ENCODE measurements at regions not wholly inside any gene's neighbourhood (a gene's known extent, or its start where the extent isn't known, plus 50 kb on each side); places are given as distances from the start of the nearest gene placed in this dataset.

DNA sequence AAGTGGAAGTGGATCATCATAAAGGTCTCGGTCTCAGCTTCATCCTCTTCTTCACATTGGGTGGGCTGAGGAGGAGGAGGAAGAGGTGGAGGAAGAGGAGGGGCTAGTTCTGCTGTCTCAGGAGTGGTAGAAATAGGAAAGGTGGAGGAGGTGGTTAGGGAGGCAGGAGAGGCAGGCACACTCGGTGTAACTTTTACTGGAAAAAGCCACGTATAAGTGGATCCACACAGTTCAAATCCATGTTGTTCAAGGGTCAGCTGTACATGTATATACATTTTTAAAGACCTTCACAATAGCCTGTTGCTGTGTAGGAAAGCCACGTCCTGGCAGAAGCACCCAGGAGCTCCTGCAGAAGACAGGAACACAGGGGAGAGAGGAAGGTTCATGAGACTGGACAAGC lies 110.3 kb upstream of the RAB12 start:
- H3K36me3 ChIP-seq (ENCODE audit: control insufficient read depth in 3 of 3, insufficient read depth in 3 of 3, low read length in 3 of 3), result no peaks in the 10 kb centered on the region

GRCh38 chr18:8499810-8500675 lies 109.2 kb upstream of the RAB12 start:
- Histone ChIP-seq H3K27me3 (ENCODE audit: control insufficient read depth in 3 of 3, insufficient read depth in 3 of 3, low read length in 3 of 3) (peaks cover 0 to 15% (median 9%) of the 10 kb centered on the region in 3 donors), H3K27ac (ENCODE audit: low read depth, low read length) (no peak overlapping the region), H3K9ac (ENCODE audit: low read depth in 1 of 3, low read length in 3 of 3) (no peak overlapping the region), H3K36me3 (ENCODE audit: control insufficient read depth in 3 of 3, insufficient read depth in 3 of 3, low read length in 3 of 3) (no peaks in the 10 kb centered on the region), H3K9me3 (ENCODE audit: control insufficient read depth in 3 of 3, low read length in 3 of 3) (no peaks in the 10 kb centered on the region), H3K4me1 (ENCODE audit: control insufficient read depth in 3 of 3, insufficient read depth in 3 of 3, low read length in 3 of 3) (peaks cover 3 to 15% (median 5%) of the 10 kb centered on the region in 3 donors), H3K4me3 (ENCODE audit: low read length in 3 of 3) (no peak overlapping the region)

More for the DNA sequence above, 110.3 kb upstream of the RAB12 start:
- no peak overlapping the region for H3K4me3 ChIP-seq (ENCODE audit: low read length in 3 of 3)
- H3K9me3 ChIP-seq (ENCODE audit: control insufficient read depth in 3 of 3, low read length in 3 of 3), result no peaks in the 10 kb centered on the region
- H3K27ac ChIP-seq (ENCODE audit: low read depth, low read length), result no peak overlapping the region
- H3K27me3 ChIP-seq (ENCODE audit: control insufficient read depth in 3 of 3, insufficient read depth in 3 of 3, low read length in 3 of 3), result peaks cover 0 to 14% (median 13%) of the 10 kb centered on the region in 3 donors
- H3K4me1 ChIP-seq (ENCODE audit: control insufficient read depth in 3 of 3, insufficient read depth in 3 of 3, low read length in 3 of 3), result peaks cover 3 to 15% (median 5%) of the 10 kb centered on the region in 3 donors
- no peak overlapping the region for H3K9ac ChIP-seq (ENCODE audit: low read depth in 1 of 3, low read length in 3 of 3)

- Histone ChIP-seq H3K9ac (ENCODE audit: low read depth in 1 of 3, low read length in 3 of 3) (no peak overlapping the region), H3K9me3 (ENCODE audit: control insufficient read depth in 3 of 3, low read length in 3 of 3) (no peaks in the 10 kb centered on the region), H3K27me3 (ENCODE audit: control insufficient read depth in 3 of 3, insufficient read depth in 3 of 3, low read length in 3 of 3) (peaks cover 0 to 17% (median 6%) of the 10 kb centered on the region in 3 donors), H3K4me1 (ENCODE audit: control insufficient read depth in 3 of 3, insufficient read depth in 3 of 3, low read length in 3 of 3) (peaks cover 3 to 15% (median 5%) of the 10 kb centered on the region in 3 donors), H3K4me3 (ENCODE audit: low read length in 3 of 3) (no peak overlapping the region), H3K27ac (ENCODE audit: low read depth, low read length) (no peak overlapping the region), H3K36me3 (ENCODE audit: control insufficient read depth in 3 of 3, insufficient read depth in 3 of 3, low read length in 3 of 3) (no peaks in the 10 kb centered on the region)
Measured at GRCh38 chr18:8501044-8501443, 108.2 kb upstream of the RAB12 start.

GRCh38 chr18:8503248-8503647 lies 106.0 kb upstream of the RAB12 start:
- no peaks in the 10 kb centered on the region for H3K36me3 ChIP-seq (ENCODE audit: control insufficient read depth in 3 of 3, insufficient read depth in 3 of 3, low read length in 3 of 3)
- H3K9me3 ChIP-seq (ENCODE audit: control insufficient read depth in 3 of 3, low read length in 3 of 3), result no peaks in the 10 kb centered on the region
- peaks cover 0 to 22% (median 3%) of the 10 kb centered on the region in 3 donors for H3K27me3 ChIP-seq (ENCODE audit: control insufficient read depth in 3 of 3, insufficient read depth in 3 of 3, low read length in 3 of 3)
- H3K27ac ChIP-seq (ENCODE audit: low read depth, low read length), result no peak overlapping the region
- H3K4me3 ChIP-seq (ENCODE audit: low read length in 3 of 3), result no peak overlapping the region
- H3K9ac ChIP-seq (ENCODE audit: low read depth in 1 of 3, low read length in 3 of 3), result no peak overlapping the region
- peaks cover 3 to 15% (median 5%) of the 10 kb centered on the region in 3 donors for H3K4me1 ChIP-seq (ENCODE audit: control insufficient read depth in 3 of 3, insufficient read depth in 3 of 3, low read length in 3 of 3)

DNA sequence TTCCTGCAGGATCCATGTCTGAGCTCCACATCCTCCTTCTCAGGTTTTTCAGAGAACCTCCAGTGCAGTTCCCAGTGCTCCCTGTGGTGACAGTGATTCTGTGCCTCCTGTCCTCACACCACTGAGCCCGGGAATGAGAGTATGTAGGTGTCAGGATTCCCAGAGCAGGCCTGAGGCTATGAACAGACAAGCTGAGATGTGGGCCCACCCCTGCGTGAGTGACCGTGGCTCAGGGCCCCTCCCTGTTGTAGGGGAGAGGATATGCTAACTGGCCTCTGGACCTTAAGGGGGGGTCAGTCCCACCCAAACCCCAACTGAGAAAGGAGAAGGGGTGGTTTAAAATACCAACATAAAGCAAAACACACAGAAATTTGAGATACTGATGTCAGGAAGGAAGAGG lies 104.8 kb upstream of the RAB12 start:
- Histone ChIP-seq H3K9ac (ENCODE audit: low read depth in 1 of 3, low read length in 3 of 3) (no peak overlapping the region), H3K27me3 (ENCODE audit: control insufficient read depth in 3 of 3, insufficient read depth in 3 of 3, low read length in 3 of 3) (peaks cover 0 to 18% (median 3%) of the 10 kb centered on the region in 3 donors), H3K27ac (ENCODE audit: low read depth, low read length) (no peak overlapping the region), H3K4me3 (ENCODE audit: low read length in 3 of 3) (no peak overlapping the region), H3K4me1 (ENCODE audit: control insufficient read depth in 3 of 3, insufficient read depth in 3 of 3, low read length in 3 of 3) (peaks cover 3 to 15% (median 5%) of the 10 kb centered on the region in 3 donors), H3K9me3 (ENCODE audit: control insufficient read depth in 3 of 3, low read length in 3 of 3) (no peaks in the 10 kb centered on the region), H3K36me3 (ENCODE audit: control insufficient read depth in 3 of 3, insufficient read depth in 3 of 3, low read length in 3 of 3) (no peaks in the 10 kb centered on the region)

DNA sequence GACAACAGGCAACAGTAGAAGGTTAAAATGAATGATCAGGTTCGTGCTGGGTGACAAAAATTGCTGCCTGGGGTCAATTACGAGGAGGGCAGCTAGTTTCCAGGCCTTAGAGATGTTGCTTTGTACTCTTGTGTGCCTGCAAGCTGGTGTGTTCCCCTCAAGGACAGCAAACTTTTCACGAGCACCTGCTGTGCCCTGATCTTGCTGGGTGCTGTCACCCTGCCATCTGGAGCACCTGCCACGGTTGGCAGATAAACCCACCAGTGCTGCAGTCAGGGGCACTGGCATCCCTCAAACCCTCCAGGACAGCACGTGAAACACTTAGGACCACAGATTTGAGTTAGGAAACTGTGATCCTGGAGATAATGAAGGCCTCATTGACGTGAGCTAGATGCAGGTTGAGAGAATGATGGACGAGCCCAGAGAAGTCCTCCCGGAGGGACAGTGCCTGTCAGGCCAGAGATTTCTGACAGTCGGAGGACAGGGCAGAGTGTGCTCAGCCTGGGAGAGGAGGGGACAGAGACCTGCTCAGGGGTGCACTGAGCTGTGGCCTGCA lies 104.3 kb upstream of the RAB12 start:
- no peaks in the 10 kb centered on the region for H3K36me3 ChIP-seq (ENCODE audit: control insufficient read depth in 3 of 3, insufficient read depth in 3 of 3, low read length in 3 of 3)
- no peak overlapping the region for H3K9ac ChIP-seq (ENCODE audit: low read depth in 1 of 3, low read length in 3 of 3)
- H3K4me1 ChIP-seq (ENCODE audit: control insufficient read depth in 3 of 3, insufficient read depth in 3 of 3, low read length in 3 of 3), result peaks cover under 1 to 10% (median 5%) of the 10 kb centered on the region in 3 donors
- H3K27me3 ChIP-seq (ENCODE audit: control insufficient read depth in 3 of 3, insufficient read depth in 3 of 3, low read length in 3 of 3), result peaks cover 0 to 18% (median 3%) of the 10 kb centered on the region in 3 donors
- H3K4me3 ChIP-seq (ENCODE audit: low read length in 3 of 3), result no peak overlapping the region
- H3K27ac ChIP-seq (ENCODE audit: low read depth, low read length), result no peak overlapping the region
- H3K9me3 ChIP-seq (ENCODE audit: control insufficient read depth in 3 of 3, low read length in 3 of 3), result no peaks in the 10 kb centered on the region

- no peaks in the 10 kb centered on the region for H3K36me3 ChIP-seq (ENCODE audit: control insufficient read depth in 3 of 3, insufficient read depth in 3 of 3, low read length in 3 of 3)
- no peaks in the 10 kb centered on the region for H3K4me1 ChIP-seq (ENCODE audit: control insufficient read depth in 3 of 3, insufficient read depth in 3 of 3, low read length in 3 of 3)
- no peak overlapping the region for H3K27ac ChIP-seq (ENCODE audit: low read depth, low read length)
- H3K9ac ChIP-seq (ENCODE audit: low read depth in 1 of 3, low read length in 3 of 3), result no peak overlapping the region
- H3K27me3 ChIP-seq (ENCODE audit: control insufficient read depth in 3 of 3, insufficient read depth in 3 of 3, low read length in 3 of 3), result peaks cover 0 to 10% (median 6%) of the 10 kb centered on the region in 3 donors
- no peaks in the 10 kb centered on the region for H3K9me3 ChIP-seq (ENCODE audit: control insufficient read depth in 3 of 3, low read length in 3 of 3)
- no peak overlapping the region for H3K4me3 ChIP-seq (ENCODE audit: low read length in 3 of 3)
Measured at GRCh38 chr18:8506251-8507049, 102.8 kb upstream of the RAB12 start.

GRCh38 chr18:8507361-8507760 lies 101.9 kb upstream of the RAB12 start:
- no peaks in the 10 kb centered on the region for H3K36me3 ChIP-seq (ENCODE audit: control insufficient read depth in 3 of 3, insufficient read depth in 3 of 3, low read length in 3 of 3)

GRCh38 chr18:8507915-8508705 lies 101.1 kb upstream of the RAB12 start:
- peaks cover 0 to 10% (median 2%) of the 10 kb centered on the region in 3 donors for H3K27me3 ChIP-seq (ENCODE audit: control insufficient read depth in 3 of 3, insufficient read depth in 3 of 3, low read length in 3 of 3)
- no peaks in the 10 kb centered on the region for H3K36me3 ChIP-seq (ENCODE audit: control insufficient read depth in 3 of 3, insufficient read depth in 3 of 3, low read length in 3 of 3)
- H3K9me3 ChIP-seq (ENCODE audit: control insufficient read depth in 3 of 3, low read length in 3 of 3), result no peaks in the 10 kb centered on the region
- no peak overlapping the region for H3K4me3 ChIP-seq (ENCODE audit: low read length in 3 of 3)
- no peaks in the 10 kb centered on the region for H3K4me1 ChIP-seq (ENCODE audit: control insufficient read depth in 3 of 3, insufficient read depth in 3 of 3, low read length in 3 of 3)
- no peak overlapping the region for H3K9ac ChIP-seq (ENCODE audit: low read depth in 1 of 3, low read length in 3 of 3)
- no peak overlapping the region for H3K27ac ChIP-seq (ENCODE audit: low read depth, low read length)

More at GRCh38 chr18:8507361-8507760, 101.9 kb upstream of the RAB12 start:
- Histone ChIP-seq H3K9me3 (ENCODE audit: control insufficient read depth in 3 of 3, low read length in 3 of 3) (no peaks in the 10 kb centered on the region), H3K27ac (ENCODE audit: low read depth, low read length) (no peak overlapping the region), H3K27me3 (ENCODE audit: control insufficient read depth in 3 of 3, insufficient read depth in 3 of 3, low read length in 3 of 3) (peaks cover 0 to 10% (median 5%) of the 10 kb centered on the region in 3 donors), H3K4me1 (ENCODE audit: control insufficient read depth in 3 of 3, insufficient read depth in 3 of 3, low read length in 3 of 3) (no peaks in the 10 kb centered on the region), H3K9ac (ENCODE audit: low read depth in 1 of 3, low read length in 3 of 3) (no peak overlapping the region), H3K4me3 (ENCODE audit: low read length in 3 of 3) (no peak overlapping the region)
